Fibroblast of lung (primary cell): ENCODE measurements at regions not wholly inside any gene's neighbourhood (a gene's known extent, or its start where the extent isn't known, plus 50 kb on each side); places are given as distances from the start of the nearest gene placed in this dataset.

ENCODE experiments used
- DNase-seq, 2 donors: peaks; one replicate each; pipeline versions ENCODE4 v3.0.0 to v3.0.0-alpha.2; 2010; ENCODE audit warnings: low read depth in 2 of 2
- H2AFZ ChIP-seq: 2 replicates; pipeline ENCODE4 v1.5.1; 2012; ENCODE audit warnings: low read length, control low read depth, inconsistent platforms
- H3K27ac ChIP-seq: 2 replicates; pipeline ENCODE4 v1.5.1; 2011; ENCODE audit warnings: low read length, control low read depth; ENCODE audit not compliant: insufficient read depth
- H3K27me3 ChIP-seq: 2 replicates; pipeline ENCODE4 v1.5.1; 2011; ENCODE audit warnings: mild to moderate bottlenecking, low read length; ENCODE audit not compliant: control insufficient read depth, insufficient read depth
- H3K36me3 ChIP-seq: 2 replicates; pipeline ENCODE4 v1.5.1; 2011; ENCODE audit warnings: low read length; ENCODE audit not compliant: control insufficient read depth, insufficient read depth
- H3K4me1 ChIP-seq: 2 replicates; pipeline ENCODE4 v1.5.1; 2011; ENCODE audit warnings: low read length; ENCODE audit not compliant: control insufficient read depth, insufficient read depth; ENCODE audit errors: extremely low read depth
- H3K4me2 ChIP-seq: 2 replicates; pipeline ENCODE4 v1.5.1; 2011; ENCODE audit warnings: low read length, control low read depth; ENCODE audit not compliant: insufficient read depth; ENCODE audit errors: extremely low read depth
- H3K4me3 ChIP-seq, 4 experiments: fragments of 200-600 bp in 1 of 4; sonication (generic) in 1 of 4; replicated peaks in 1 of 4; 2 replicates each; pipeline ENCODE4 v1.5.1; 2011 to 2016; ENCODE audit warnings: low read length in 4 of 4, low read depth in 3 of 4, mild to moderate bottlenecking in 3 of 4, control low read depth in 2 of 4, inconsistent platforms in 1 of 4, mixed read lengths in 1 of 4; ENCODE audit not compliant: insufficient read depth in 1 of 4; ENCODE audit errors: control extremely low read depth in 1 of 4
- H3K79me2 ChIP-seq: 2 replicates; pipeline ENCODE4 v1.5.1; 2012; ENCODE audit warnings: mild to moderate bottlenecking, low read length, inconsistent platforms; ENCODE audit not compliant: control insufficient read depth, insufficient read depth
- H3K9ac ChIP-seq: 2 replicates; pipeline ENCODE4 v1.5.1; 2011; ENCODE audit warnings: mild to moderate bottlenecking, low read length, control low read depth; ENCODE audit not compliant: insufficient read depth
- H3K9me3 ChIP-seq: 2 replicates; pipeline ENCODE4 v1.5.1; 2012; ENCODE audit warnings: low read depth, low read length; ENCODE audit not compliant: control insufficient read depth, insufficient read depth
- H4K20me1 ChIP-seq: 2 replicates; pipeline ENCODE4 v1.5.1; 2011; ENCODE audit warnings: low read length; ENCODE audit not compliant: control insufficient read depth, insufficient read depth; ENCODE audit errors: extremely low read depth
- EZH2 ChIP-seq: IDR thresholded peaks from 2 replicates; pipeline ENCODE4 v1.5.1; 2012; ENCODE audit warnings: low read length, control low read depth, mild to moderate bottlenecking; ENCODE audit errors: missing control alignments
- TF ChIP-seq, protein P1 (sequence below), 2 donors: IDR thresholded peaks in 1 of 2; conservative IDR thresholded peaks in 1 of 2; 1 replicate in 1 of 2; 2 replicates in 1 of 2; pipeline ENCODE4 v1.5.1; 2011 to 2012; ENCODE audit warnings: low read length in 2 of 2, control low read depth in 1 of 2, inconsistent platforms in 1 of 2, low read depth in 1 of 2, mild to moderate bottlenecking in 1 of 2

DNA sequence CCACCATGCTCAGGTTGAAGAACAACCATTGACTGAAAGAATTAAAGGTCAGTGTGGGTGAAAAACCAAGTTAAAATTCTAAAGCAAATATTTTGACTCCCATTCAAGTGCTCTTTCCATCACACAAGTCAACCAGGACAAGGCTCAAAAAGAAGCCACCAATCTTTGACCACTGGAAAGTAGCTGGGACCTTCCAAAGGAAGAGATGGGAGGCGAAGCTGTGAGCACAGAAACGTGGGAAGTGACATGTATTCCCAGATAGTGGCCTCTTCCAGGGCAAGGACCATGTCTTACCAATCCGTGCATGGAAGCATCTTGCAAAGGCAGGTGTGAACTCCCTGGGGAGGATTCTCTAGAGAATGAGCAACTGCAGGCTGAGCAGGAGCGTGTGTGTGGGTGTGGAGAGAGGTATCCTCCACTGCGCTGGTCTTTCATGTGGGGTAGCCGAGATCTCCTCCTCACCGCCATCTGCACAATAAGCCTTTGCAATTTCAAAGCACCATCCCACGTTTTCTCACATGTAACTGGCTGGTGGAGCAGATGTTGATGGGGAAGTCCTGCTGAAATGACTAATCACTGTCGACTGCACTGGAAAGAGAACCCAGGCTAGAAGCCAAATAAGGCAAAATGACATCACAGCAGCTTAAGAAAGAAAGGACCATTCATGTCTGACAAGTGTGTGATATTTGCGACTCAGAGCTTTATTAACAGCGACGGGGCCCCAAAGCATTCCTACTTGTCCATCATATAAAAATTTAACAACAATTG, 189.4 kb upstream of the RREB1 start:
- peaks cover 2% of the 10 kb centered on the region for H3K4me1 ChIP-seq
- no peaks in the 10 kb centered on the region for H3K36me3 ChIP-seq
- H4K20me1 ChIP-seq = no peaks in the 10 kb centered on the region
- H3K9ac ChIP-seq = no peak overlapping the region
- H3K79me2 ChIP-seq = no peaks in the 10 kb centered on the region
- no peaks in the 10 kb centered on the region for H3K27me3 ChIP-seq
- no peak overlapping the region for H3K27ac ChIP-seq
- peak; percentile 70 to 76 for DNase-seq
- no peak overlapping the region for H3K4me3 ChIP-seq
- H2AFZ ChIP-seq = no peak overlapping the region
- TF ChIP-seq, protein P1, sequence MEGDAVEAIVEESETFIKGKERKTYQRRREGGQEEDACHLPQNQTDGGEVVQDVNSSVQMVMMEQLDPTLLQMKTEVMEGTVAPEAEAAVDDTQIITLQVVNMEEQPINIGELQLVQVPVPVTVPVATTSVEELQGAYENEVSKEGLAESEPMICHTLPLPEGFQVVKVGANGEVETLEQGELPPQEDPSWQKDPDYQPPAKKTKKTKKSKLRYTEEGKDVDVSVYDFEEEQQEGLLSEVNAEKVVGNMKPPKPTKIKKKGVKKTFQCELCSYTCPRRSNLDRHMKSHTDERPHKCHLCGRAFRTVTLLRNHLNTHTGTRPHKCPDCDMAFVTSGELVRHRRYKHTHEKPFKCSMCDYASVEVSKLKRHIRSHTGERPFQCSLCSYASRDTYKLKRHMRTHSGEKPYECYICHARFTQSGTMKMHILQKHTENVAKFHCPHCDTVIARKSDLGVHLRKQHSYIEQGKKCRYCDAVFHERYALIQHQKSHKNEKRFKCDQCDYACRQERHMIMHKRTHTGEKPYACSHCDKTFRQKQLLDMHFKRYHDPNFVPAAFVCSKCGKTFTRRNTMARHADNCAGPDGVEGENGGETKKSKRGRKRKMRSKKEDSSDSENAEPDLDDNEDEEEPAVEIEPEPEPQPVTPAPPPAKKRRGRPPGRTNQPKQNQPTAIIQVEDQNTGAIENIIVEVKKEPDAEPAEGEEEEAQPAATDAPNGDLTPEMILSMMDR (conservative IDR thresholded peaks at IDR 0.05 in 1 of 2, IDR thresholded peaks at IDR 0.05 in 1 of 2; ENCODE audit: low read depth in 1 of 2, low read length in 2 of 2) = no peak
- no peak for TF ChIP-seq EZH2
- no peaks in the 10 kb centered on the region for H3K9me3 ChIP-seq
- H3K4me2 ChIP-seq = no peak overlapping the region

DNA sequence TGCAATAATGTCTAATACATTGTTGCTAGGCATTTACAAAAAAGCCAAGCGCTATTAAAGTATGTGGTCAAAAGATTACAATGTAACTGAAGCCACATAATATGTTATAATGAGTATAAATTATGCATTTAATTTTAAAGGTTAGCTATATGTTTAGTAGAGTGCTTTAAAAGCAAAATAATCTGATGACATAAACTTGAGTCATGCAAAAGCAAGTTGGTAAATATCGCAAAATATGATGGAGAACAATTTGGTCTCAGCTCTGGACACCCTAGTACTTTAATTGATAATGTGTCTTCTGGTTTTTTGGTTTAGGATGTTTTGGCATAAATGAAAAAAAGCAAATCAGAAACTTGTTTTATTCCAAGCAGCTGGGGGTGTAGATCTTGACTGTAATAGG, 188.6 kb upstream of the RREB1 start:
- H3K27ac ChIP-seq = no peak overlapping the region
- DNase-seq = no peak
- H3K4me2 ChIP-seq = no peak overlapping the region
- H3K9me3 ChIP-seq = no peaks in the 10 kb centered on the region
- no peaks in the 10 kb centered on the region for H3K27me3 ChIP-seq
- TF ChIP-seq EZH2 = no peak
- TF ChIP-seq, protein P1 (conservative IDR thresholded peaks at IDR 0.05 in 1 of 2, IDR thresholded peaks at IDR 0.05 in 1 of 2; ENCODE audit: low read depth in 1 of 2, low read length in 2 of 2) = no peak
- no peak overlapping the region for H2AFZ ChIP-seq
- H3K4me1 ChIP-seq = peaks cover 2% of the 10 kb centered on the region
- H3K36me3 ChIP-seq = no peaks in the 10 kb centered on the region
- no peak overlapping the region for H3K9ac ChIP-seq
- no peak overlapping the region for H3K4me3 ChIP-seq
- no peaks in the 10 kb centered on the region for H4K20me1 ChIP-seq
- no peaks in the 10 kb centered on the region for H3K79me2 ChIP-seq

DNA sequence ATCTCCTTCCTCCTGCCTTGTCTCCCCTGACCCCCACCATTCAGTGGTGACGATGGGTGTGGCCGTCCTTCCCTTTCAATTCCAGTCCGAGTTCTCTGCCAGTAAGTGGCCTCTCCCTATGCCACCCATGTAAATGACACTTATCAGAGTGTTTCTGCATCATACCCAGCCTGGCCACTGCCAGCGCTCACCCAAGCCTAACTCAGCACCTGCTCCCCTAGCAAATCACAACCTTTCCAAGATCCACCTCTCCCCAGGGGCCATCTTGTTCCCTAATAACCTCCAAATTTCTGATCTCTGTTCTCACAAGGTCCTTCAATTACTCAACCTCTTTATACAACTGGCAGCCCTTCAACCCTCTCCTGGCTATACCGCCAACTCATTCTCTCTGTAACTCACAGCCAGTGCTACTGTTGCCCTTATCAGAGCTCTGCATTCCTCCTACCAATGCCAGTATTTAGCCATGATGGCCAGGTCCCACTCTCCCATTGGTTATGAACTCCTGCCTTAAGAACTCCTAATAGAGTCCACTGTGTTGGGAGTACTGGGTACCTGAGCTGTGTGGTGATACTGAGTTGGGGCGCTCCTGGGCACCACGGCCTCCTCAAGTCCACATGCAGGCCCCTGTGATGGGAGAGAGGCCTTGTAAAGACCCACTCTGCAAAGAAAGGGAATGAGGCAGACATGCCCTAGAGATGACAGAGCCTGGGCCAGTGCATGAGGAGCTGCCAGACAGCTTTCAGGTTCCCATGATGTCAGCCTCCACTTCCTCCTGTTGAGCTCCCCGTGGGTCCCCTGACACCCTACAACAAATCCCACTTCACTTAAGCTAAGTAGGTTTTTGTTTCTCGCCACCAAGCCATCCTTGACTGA, 187.4 kb upstream of the RREB1 start:
- H3K27ac ChIP-seq = no peak overlapping the region
- no peaks in the 10 kb centered on the region for H3K79me2 ChIP-seq
- DNase-seq = no peak
- TF ChIP-seq, protein P1 (conservative IDR thresholded peaks at IDR 0.05 in 1 of 2, IDR thresholded peaks at IDR 0.05 in 1 of 2; ENCODE audit: low read depth in 1 of 2, low read length in 2 of 2) = no peak
- TF ChIP-seq EZH2 = no peak
- no peak overlapping the region for H3K9ac ChIP-seq
- H3K9me3 ChIP-seq = no peaks in the 10 kb centered on the region
- H3K4me1 ChIP-seq = peaks cover 2% of the 10 kb centered on the region
- no peaks in the 10 kb centered on the region for H3K27me3 ChIP-seq
- H3K36me3 ChIP-seq = no peaks in the 10 kb centered on the region
- no peak overlapping the region for H3K4me3 ChIP-seq
- H2AFZ ChIP-seq = no peak overlapping the region
- no peaks in the 10 kb centered on the region for H4K20me1 ChIP-seq
- no peak overlapping the region for H3K4me2 ChIP-seq
